ENCODE measurements at regions not wholly inside any gene's neighbourhood (a gene's known extent, or its start where the extent isn't known, plus 50 kb on each side); places are given as distances from the start of the nearest gene placed in this dataset.
"Not testable (repeated sequence)": the region's sequence is repeated elsewhere in the genome, so short reads cannot be mapped to it uniquely, and the experiment has no call there.

DNA sequence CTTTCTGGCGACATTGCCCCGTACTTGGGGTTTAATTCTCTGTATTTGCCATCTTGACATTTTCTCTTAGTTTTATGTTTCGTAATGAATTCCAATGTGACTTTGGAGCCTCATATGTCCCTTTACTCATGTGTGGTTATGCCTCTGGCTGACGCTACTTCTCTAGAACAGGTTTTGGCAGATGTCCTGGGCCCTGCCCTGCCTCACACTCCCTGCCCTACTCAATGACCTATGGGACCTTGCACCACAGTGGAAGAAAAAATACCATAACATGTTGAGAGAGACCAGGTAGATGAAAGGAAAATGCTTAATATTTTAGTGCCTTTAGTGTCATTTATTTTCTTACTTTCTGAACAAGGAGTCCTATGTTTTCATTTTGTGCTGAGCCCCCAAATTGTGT is 400.5 kb downstream of the TFEC start:
- Mint-ChIP-seq H3K27me3 (no peaks in the 10 kb centered on the region), H3K36me3 (no peaks in the 10 kb centered on the region), H3K4me1 (no peaks in the 10 kb centered on the region), H3K4me3 (no peak overlapping the region), H3K27ac (no peak overlapping the region), H3K9me3 (no peaks in the 10 kb centered on the region)
- ATAC-seq (replicated peaks) (no peak), DNase-seq (no peak)

GRCh38 chr7:115618676-115619075 is 411.9 kb downstream of the TFEC start:
- no peaks in the 10 kb centered on the region for H3K4me1 Mint-ChIP-seq
- H3K9me3 Mint-ChIP-seq = no peaks in the 10 kb centered on the region
- H3K36me3 Mint-ChIP-seq = no peaks in the 10 kb centered on the region
- DNase-seq = no peak
- H3K4me3 Mint-ChIP-seq = no peak overlapping the region
- no peaks in the 10 kb centered on the region for H3K27me3 Mint-ChIP-seq
- H3K27ac Mint-ChIP-seq = no peak overlapping the region
- no peak for ATAC-seq (replicated peaks)

- DNase-seq = no peak
Observed at GRCh38 chr7:115613836-115614235, 416.7 kb downstream of the TFEC start.

GRCh38 chr7:115603416-115603815 is 427.1 kb downstream of the TFEC start:
- H3K9me3 Mint-ChIP-seq = peaks cover 0 to 4% of the 10 kb centered on the region in 2 donors
- ATAC-seq (replicated peaks) (no peak), DNase-seq (no peak)
- no peaks in the 10 kb centered on the region for H3K27me3 Mint-ChIP-seq
- no peak overlapping the region for H3K4me3 Mint-ChIP-seq
- H3K27ac Mint-ChIP-seq = no peak overlapping the region
- H3K36me3 Mint-ChIP-seq = no peaks in the 10 kb centered on the region
- H3K4me1 Mint-ChIP-seq = no peaks in the 10 kb centered on the region

More at GRCh38 chr7:115613836-115614235, 416.7 kb downstream of the TFEC start:
- Mint-ChIP-seq H3K27me3 (no peaks in the 10 kb centered on the region), H3K9me3 (no peaks in the 10 kb centered on the region), H3K4me3 (no peak overlapping the region), H3K4me1 (no peaks in the 10 kb centered on the region), H3K27ac (no peak overlapping the region), H3K36me3 (no peaks in the 10 kb centered on the region)
- ATAC-seq (replicated peaks) = no peak

- no peaks in the 10 kb centered on the region for H3K27me3 Mint-ChIP-seq
- H3K4me3 Mint-ChIP-seq = no peak overlapping the region
- ATAC-seq (replicated peaks) = no peak
- no peak for DNase-seq
- no peaks in the 10 kb centered on the region for H3K36me3 Mint-ChIP-seq
- no peaks in the 10 kb centered on the region for H3K4me1 Mint-ChIP-seq
- H3K27ac Mint-ChIP-seq = no peak overlapping the region
- peaks cover 9 to 14% of the 10 kb centered on the region in 2 donors for H3K9me3 Mint-ChIP-seq
Observed at GRCh38 chr7:115600207-115600606, 430.4 kb downstream of the TFEC start.

DNA sequence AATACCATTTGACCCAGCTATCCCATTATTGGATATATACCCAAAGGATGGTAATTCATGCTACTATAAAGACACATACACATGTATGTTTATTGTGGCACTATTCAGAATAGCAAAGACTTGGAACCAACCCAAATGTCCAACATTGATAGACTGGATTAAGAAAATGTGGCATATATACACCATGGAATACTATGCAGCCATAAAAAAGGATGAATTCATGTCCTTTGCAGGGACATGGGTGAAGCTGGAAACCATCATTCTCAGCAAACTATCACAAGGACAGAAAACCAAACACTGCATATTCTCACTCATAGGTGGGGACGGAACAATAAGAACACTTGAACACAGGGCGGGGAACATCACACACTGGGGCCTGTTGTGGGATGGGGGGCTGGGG is 431.4 kb downstream of the TFEC start:
- H3K36me3 Mint-ChIP-seq; H3K4me1 Mint-ChIP-seq; H3K27me3 Mint-ChIP-seq; DNase-seq; H3K27ac Mint-ChIP-seq; H3K4me3 Mint-ChIP-seq; ATAC-seq (replicated peaks): not testable (repeated sequence)
- H3K9me3 Mint-ChIP-seq = peaks cover 14% of the 10 kb centered on the region in 2 donors

GRCh38 chr7:115597220-115597619 is 433.3 kb downstream of the TFEC start:
- H3K36me3 Mint-ChIP-seq; H3K4me3 Mint-ChIP-seq; H3K4me1 Mint-ChIP-seq; ATAC-seq (replicated peaks); H3K27me3 Mint-ChIP-seq; H3K27ac Mint-ChIP-seq; DNase-seq: not testable (repeated sequence)
- peaks cover 14% of the 10 kb centered on the region in 2 donors for H3K9me3 Mint-ChIP-seq

DNA sequence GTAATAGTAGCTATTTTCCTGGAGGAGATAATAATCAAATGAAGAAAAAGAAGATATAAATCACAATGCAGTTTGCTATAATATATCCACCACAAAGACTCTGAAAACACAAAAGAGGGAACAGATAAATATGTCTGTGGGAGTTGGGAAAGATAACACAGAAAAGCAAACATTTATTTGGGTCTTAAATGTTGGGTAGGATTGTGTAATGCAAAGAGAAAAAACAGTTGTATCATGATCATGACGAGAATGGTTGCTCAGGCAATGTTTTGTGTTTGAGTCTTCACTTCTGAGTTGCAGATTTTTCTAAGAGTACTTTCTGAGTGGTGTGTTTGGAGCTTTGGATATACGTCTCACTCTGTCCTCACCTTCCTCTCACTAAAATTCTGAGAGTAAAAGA is 437.5 kb downstream of the TFEC start:
- H3K27ac Mint-ChIP-seq = no peak overlapping the region
- H3K9me3 Mint-ChIP-seq = peaks cover 14 to 17% of the 10 kb centered on the region in 2 donors
- no peaks in the 10 kb centered on the region for H3K27me3 Mint-ChIP-seq
- H3K36me3 Mint-ChIP-seq = no peaks in the 10 kb centered on the region
- ATAC-seq (replicated peaks) (no peak), DNase-seq (no peak)
- H3K4me3 Mint-ChIP-seq = no peak overlapping the region
- H3K4me1 Mint-ChIP-seq = no peaks in the 10 kb centered on the region

DNA sequence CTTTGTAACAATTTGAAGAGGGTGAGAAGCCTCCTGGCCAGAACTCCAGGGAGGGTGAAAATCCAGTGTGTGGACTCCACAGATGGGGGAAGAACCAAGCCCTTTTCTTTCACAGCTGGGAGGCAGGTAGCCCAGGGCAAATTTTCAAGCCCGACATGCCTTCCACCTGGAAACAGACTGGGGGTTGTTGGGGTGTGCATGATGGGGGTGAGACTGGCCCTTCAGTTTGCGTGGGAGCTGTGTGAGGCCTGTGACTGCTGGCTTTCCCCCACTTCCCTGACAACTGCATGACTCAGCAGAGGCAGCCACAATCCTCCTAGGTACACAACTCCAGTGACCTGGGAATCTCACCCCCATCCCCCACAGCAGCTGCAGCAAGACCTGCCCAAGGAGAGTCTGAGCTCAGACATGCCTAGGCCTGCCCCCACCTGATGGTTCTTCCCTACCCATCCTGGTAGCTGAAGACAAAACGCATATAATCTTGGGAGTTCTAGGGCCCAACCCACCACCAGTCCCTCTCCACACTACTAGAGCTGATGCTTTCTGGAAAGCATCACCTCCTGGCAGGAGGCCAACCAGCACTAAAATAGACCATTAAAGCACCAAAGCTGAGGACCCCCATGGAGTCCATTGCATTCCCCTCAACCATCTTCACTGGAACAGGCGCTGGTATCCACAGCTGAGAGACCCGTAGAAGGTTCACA is 445.4 kb downstream of the TFEC start:
- peaks cover 0 to 5% of the 10 kb centered on the region in 2 donors for H3K9me3 Mint-ChIP-seq
- H3K36me3 Mint-ChIP-seq = no peaks in the 10 kb centered on the region
- ATAC-seq (replicated peaks) (no peak), DNase-seq (no peak)
- no peak overlapping the region for H3K27ac Mint-ChIP-seq
- H3K27me3 Mint-ChIP-seq = no peaks in the 10 kb centered on the region
- H3K4me3 Mint-ChIP-seq = no peak overlapping the region
- H3K4me1 Mint-ChIP-seq = no peaks in the 10 kb centered on the region

- Mint-ChIP-seq H3K4me1 (no peaks in the 10 kb centered on the region), H3K27me3 (no peaks in the 10 kb centered on the region), H3K4me3 (no peak overlapping the region), H3K36me3 (no peaks in the 10 kb centered on the region), H3K9me3 (no peaks in the 10 kb centered on the region), H3K27ac (no peak overlapping the region)
- DNase-seq (no peak), ATAC-seq (replicated peaks) (no peak)
Observed at GRCh38 chr7:115582956-115583355, 447.6 kb downstream of the TFEC start.

DNA sequence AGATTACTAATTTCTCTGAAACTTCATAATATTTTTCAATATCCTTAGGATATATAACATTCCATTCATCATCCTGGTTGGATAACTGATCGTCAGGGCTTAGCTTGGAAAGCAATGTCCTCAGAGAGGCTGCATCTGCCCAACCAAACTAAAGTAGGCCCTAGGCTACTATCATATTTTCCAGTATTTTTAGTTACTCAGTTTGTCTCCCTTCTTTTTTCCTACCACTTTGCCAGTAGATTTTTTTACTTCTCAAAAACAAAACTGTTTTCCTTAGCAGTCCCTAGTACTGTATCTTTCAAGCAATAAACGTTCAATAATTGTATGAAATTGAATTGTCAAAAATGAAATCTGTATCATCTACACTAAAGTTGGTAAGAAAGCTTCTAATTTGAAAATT is 452.0 kb downstream of the TFEC start:
- Mint-ChIP-seq H3K4me3 (no peak overlapping the region), H3K36me3 (no peaks in the 10 kb centered on the region), H3K4me1 (no peaks in the 10 kb centered on the region), H3K27me3 (no peaks in the 10 kb centered on the region), H3K27ac (no peak overlapping the region), H3K9me3 (peaks cover 0 to 2% of the 10 kb centered on the region in 2 donors)
- ATAC-seq (replicated peaks) (no peak), DNase-seq (no peak)

DNA sequence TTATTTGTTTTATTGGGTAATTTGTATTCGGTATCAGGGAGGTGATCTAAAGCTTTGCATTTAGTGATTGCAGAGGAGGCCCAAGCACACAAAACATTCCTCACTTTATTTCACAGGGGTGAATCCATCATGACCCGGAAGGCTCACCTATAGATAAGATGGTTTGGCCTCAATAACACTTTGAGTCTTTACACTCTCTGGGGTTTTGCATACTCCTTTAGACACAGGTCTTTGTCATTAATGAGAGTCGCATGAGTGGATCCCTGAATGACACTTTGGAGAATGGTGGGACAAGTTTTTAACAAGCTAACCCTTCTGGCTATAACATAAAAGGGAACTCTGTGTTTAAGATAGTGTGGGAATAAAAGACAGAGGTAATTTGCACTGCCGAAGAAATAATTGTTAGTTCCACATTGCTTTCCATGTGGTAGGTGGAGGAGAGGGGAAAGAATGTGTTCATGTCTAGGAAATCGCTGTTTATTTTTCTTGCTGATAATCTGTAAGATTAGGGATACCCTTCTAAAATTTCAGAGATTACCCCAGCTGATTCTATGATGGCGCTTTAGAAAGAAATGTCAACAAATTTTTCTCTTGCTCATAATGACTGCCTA is 455.8 kb downstream of the TFEC start:
- H3K36me3 Mint-ChIP-seq = no peaks in the 10 kb centered on the region
- H3K4me3 Mint-ChIP-seq = no peak overlapping the region
- no peaks in the 10 kb centered on the region for H3K27me3 Mint-ChIP-seq
- no peak for ATAC-seq (replicated peaks)
- H3K4me1 Mint-ChIP-seq = no peaks in the 10 kb centered on the region
- peaks cover 0 to 2% of the 10 kb centered on the region in 2 donors for H3K9me3 Mint-ChIP-seq
- no peak for DNase-seq
- H3K27ac Mint-ChIP-seq = no peak overlapping the region

- H3K27ac Mint-ChIP-seq = no peak overlapping the region
- no peak overlapping the region for H3K4me3 Mint-ChIP-seq
- no peaks in the 10 kb centered on the region for H3K9me3 Mint-ChIP-seq
- peaks cover 0 to 10% of the 10 kb centered on the region in 2 donors for H3K27me3 Mint-ChIP-seq
- no peaks in the 10 kb centered on the region for H3K36me3 Mint-ChIP-seq
- no peak for DNase-seq
- no peak for ATAC-seq (replicated peaks)
- H3K4me1 Mint-ChIP-seq = no peaks in the 10 kb centered on the region
Observed at GRCh38 chr7:115572111-115572510, 458.5 kb downstream of the TFEC start.

- Mint-ChIP-seq H3K4me3 (no peak overlapping the region), H3K27ac (no peak overlapping the region), H3K27me3 (peaks cover 0 to 3% of the 10 kb centered on the region in 2 donors), H3K4me1 (no peaks in the 10 kb centered on the region), H3K9me3 (peaks cover 0 to 3% of the 10 kb centered on the region in 2 donors), H3K36me3 (no peaks in the 10 kb centered on the region)
- DNase-seq = no peak
- no peak for ATAC-seq (replicated peaks)
Observed at GRCh38 chr7:115561335-115562110, 469.0 kb downstream of the TFEC start.

- Mint-ChIP-seq H3K27me3 (peaks cover 0 to 3% of the 10 kb centered on the region in 2 donors), H3K27ac (no peak overlapping the region), H3K4me3 (no peak overlapping the region)
Observed at GRCh38 chr7:115559877-115560276, 470.7 kb downstream of the TFEC start.

More at GRCh38 chr7:115559877-115560276, 470.7 kb downstream of the TFEC start:
- no peaks in the 10 kb centered on the region for H3K4me1 Mint-ChIP-seq
- H3K9me3 Mint-ChIP-seq = peaks cover 0 to 3% of the 10 kb centered on the region in 2 donors
- no peaks in the 10 kb centered on the region for H3K36me3 Mint-ChIP-seq
- ATAC-seq (replicated peaks) (no peak), DNase-seq (no peak)

All from stimulated activated naive B cell treated with anti-CD40 and anti-IgM and Interleukin-4, amounts not matched to agents 10 μg/mL and 1 μg/mL and 100 μg/mL, for 72 hours (primary cell).